Peyer's patch (tissue), 4 donors: ENCODE measurements at regions not wholly inside any gene's neighbourhood (a gene's known extent, or its start where the extent isn't known, plus 50 kb on each side); places are given as distances from the start of the nearest gene placed in this dataset.
"Not testable (repeated sequence)": the region's sequence is repeated elsewhere in the genome, so short reads cannot be mapped to it uniquely, and the experiment has no call there.

ENCODE experiments used
- DNase-seq, 3 donors: peaks; one replicate each; pipeline ENCODE4 v3.0.0-alpha.2; 2017 to 2019
- H3K27ac ChIP-seq, 4 donors: fragments of 200-600 bp; sonication (generic); one replicate each; pipeline ENCODE4 v1.5.1; 2016 to 2019
- H3K27me3 ChIP-seq, 2 donors: fragments of 200-600 bp; sonication (generic); one replicate each; pipeline ENCODE4 v1.5.1; 2019
- H3K36me3 ChIP-seq, 3 donors: fragments of 200-600 bp; sonication (generic); one replicate each; pipeline ENCODE4 v1.5.1; 2016 to 2019
- H3K4me1 ChIP-seq, 4 donors: fragments of 200-600 bp; sonication (generic); one replicate each; pipeline ENCODE4 v1.5.1; 2016 to 2019
- H3K4me3 ChIP-seq, 4 donors: fragments of 200-600 bp; sonication (generic); 1 replicate in 3 of 4; 2 replicates in 1 of 4; pipeline ENCODE4 v1.5.1; 2016 to 2019; ENCODE audit warnings: mild to moderate bottlenecking in 1 of 4
- H3K9me3 ChIP-seq, 4 donors: fragments of 200-600 bp; sonication (generic); one replicate each; pipeline ENCODE4 v1.5.1; 2016 to 2019; ENCODE audit warnings: mild to moderate bottlenecking in 1 of 4
- POLR2A ChIP-seq, 2 donors: fragments of 450-650 bp; IDR thresholded peaks; one replicate each; pipeline ENCODE4 v1.5.1; 2017; ENCODE audit warnings: antibody characterized with exemption in 2 of 2, mild to moderate bottlenecking in 2 of 2, moderate library complexity in 2 of 2
- TF ChIP-seq, protein P1 (sequence below), 6 experiments: fragments of 450-650 bp in 4 of 6; fragments of 200-600 bp in 2 of 6; sonication (generic) in 1 of 6; IDR thresholded peaks; one replicate each; pipeline ENCODE4 v1.5.1; 2017 to 2019; ENCODE audit warnings: antibody characterized with exemption in 6 of 6, mild to moderate bottlenecking in 3 of 6, moderate library complexity in 1 of 6

- no peak for TF ChIP-seq POLR2A (IDR thresholded peaks at IDR 0.05)
- TF ChIP-seq, protein P1, sequence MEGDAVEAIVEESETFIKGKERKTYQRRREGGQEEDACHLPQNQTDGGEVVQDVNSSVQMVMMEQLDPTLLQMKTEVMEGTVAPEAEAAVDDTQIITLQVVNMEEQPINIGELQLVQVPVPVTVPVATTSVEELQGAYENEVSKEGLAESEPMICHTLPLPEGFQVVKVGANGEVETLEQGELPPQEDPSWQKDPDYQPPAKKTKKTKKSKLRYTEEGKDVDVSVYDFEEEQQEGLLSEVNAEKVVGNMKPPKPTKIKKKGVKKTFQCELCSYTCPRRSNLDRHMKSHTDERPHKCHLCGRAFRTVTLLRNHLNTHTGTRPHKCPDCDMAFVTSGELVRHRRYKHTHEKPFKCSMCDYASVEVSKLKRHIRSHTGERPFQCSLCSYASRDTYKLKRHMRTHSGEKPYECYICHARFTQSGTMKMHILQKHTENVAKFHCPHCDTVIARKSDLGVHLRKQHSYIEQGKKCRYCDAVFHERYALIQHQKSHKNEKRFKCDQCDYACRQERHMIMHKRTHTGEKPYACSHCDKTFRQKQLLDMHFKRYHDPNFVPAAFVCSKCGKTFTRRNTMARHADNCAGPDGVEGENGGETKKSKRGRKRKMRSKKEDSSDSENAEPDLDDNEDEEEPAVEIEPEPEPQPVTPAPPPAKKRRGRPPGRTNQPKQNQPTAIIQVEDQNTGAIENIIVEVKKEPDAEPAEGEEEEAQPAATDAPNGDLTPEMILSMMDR (IDR thresholded peaks at IDR 0.05), result no peak
These were observed 344.9 kb downstream of the DAD1 start for GRCh38 chr14:22243971-22244581.

GRCh38 chr14:22238320-22238719, 350.7 kb downstream of the DAD1 start:
- not testable (repeated sequence) for H3K27ac ChIP-seq, H3K4me3 ChIP-seq, H3K4me1 ChIP-seq, H3K27me3 ChIP-seq, DNase-seq, H3K36me3 ChIP-seq, H3K9me3 ChIP-seq

More at GRCh38 chr14:22243971-22244581, 344.9 kb downstream of the DAD1 start:
- DNase-seq, result no peak
- H3K27me3 ChIP-seq, result no peaks in the 10 kb centered on the region
- no peaks in the 10 kb centered on the region for H3K9me3 ChIP-seq
- H3K36me3 ChIP-seq, result no peaks in the 10 kb centered on the region
- no peak overlapping the region for H3K27ac ChIP-seq
- no peaks in the 10 kb centered on the region for H3K4me1 ChIP-seq
- H3K4me3 ChIP-seq, result no peak overlapping the region

GRCh38 chr14:22233377-22233776, 355.6 kb downstream of the DAD1 start:
- Histone ChIP-seq H3K27ac (no peak overlapping the region), H3K36me3 (no peaks in the 10 kb centered on the region), H3K4me3 (no peak overlapping the region), H3K27me3 (no peaks in the 10 kb centered on the region), H3K9me3 (no peaks in the 10 kb centered on the region), H3K4me1 (no peaks in the 10 kb centered on the region)
- DNase-seq, result no peak
- TF ChIP-seq POLR2A (IDR thresholded peaks at IDR 0.05), result no peak
- TF ChIP-seq, protein P1 (IDR thresholded peaks at IDR 0.05), result no peak

DNA sequence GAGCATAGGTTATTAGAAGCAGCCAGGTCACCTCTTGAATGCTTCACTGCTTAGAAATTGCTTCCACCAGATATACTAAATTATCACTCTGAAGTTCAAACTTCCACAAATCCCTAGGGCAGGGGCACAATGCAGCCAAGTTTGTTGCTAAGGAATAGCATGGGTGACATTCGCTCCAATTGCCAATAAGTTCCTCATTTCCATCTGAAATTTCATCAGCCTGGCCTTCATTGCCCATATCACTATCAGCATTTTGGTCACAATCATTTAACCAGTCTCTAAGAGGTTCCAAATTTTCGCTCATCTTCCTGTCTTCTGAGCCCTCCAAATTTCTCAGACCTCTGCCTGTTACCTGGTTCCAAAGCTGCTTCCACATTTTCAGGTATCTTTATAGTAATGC, 356.1 kb downstream of the DAD1 start:
- DNase-seq, result no peak
- Histone ChIP-seq H3K4me1 (no peaks in the 10 kb centered on the region), H3K9me3 (no peaks in the 10 kb centered on the region), H3K36me3 (no peaks in the 10 kb centered on the region), H3K4me3 (no peak overlapping the region), H3K27ac (no peak overlapping the region), H3K27me3 (no peaks in the 10 kb centered on the region)
- no peak for TF ChIP-seq POLR2A (IDR thresholded peaks at IDR 0.05)
- TF ChIP-seq, protein P1 (IDR thresholded peaks at IDR 0.05), result no peak

GRCh38 chr14:22232486-22232885, 356.5 kb downstream of the DAD1 start:
- TF ChIP-seq, protein P1 (IDR thresholded peaks at IDR 0.05), result no peak
- TF ChIP-seq POLR2A (IDR thresholded peaks at IDR 0.05), result no peak
- no peak overlapping the region for H3K4me3 ChIP-seq
- H3K27me3 ChIP-seq, result no peaks in the 10 kb centered on the region
- no peaks in the 10 kb centered on the region for H3K4me1 ChIP-seq
- no peaks in the 10 kb centered on the region for H3K36me3 ChIP-seq
- no peaks in the 10 kb centered on the region for H3K9me3 ChIP-seq
- DNase-seq, result no peak
- no peak overlapping the region for H3K27ac ChIP-seq

- Histone ChIP-seq H3K27ac (no peak overlapping the region), H3K4me1 (no peaks in the 10 kb centered on the region), H3K4me3 (no peak overlapping the region), H3K27me3 (no peaks in the 10 kb centered on the region), H3K36me3 (no peaks in the 10 kb centered on the region), H3K9me3 (no peaks in the 10 kb centered on the region)
- TF ChIP-seq POLR2A (IDR thresholded peaks at IDR 0.05), result no peak
- TF ChIP-seq, protein P1 (IDR thresholded peaks at IDR 0.05), result no peak
- peak in 2 of 3 donors; percentile 43 to 56 for DNase-seq
These were observed 358.0 kb downstream of the DAD1 start for GRCh38 chr14:22231018-22231417.
